NCI-H446 treated with DMSO at 0.1 percent for 48 hours (cell line): ENCODE measurements at regions not wholly inside any gene's neighbourhood (a gene's known extent, or its start where the extent isn't known, plus 50 kb on each side); places are given as distances from the start of the nearest gene placed in this dataset.

Experiments
- DNase-seq: peaks from one replicate; lab custom pipeline; 2025; lab: John Stamatoyannopoulos, UW

- DNase-seq, result no peak
These were observed 175.7 kb upstream of the ZEB2 start for GRCh38 chr2:144695657-144696056.

- DNase-seq, result no peak
These were observed 174.5 kb upstream of the ZEB2 start for GRCh38 chr2:144694456-144694855.

- no peak for DNase-seq
These were observed 173.3 kb upstream of the ZEB2 start for GRCh38 chr2:144693179-144693578.

GRCh38 chr2:144692661-144693060, 172.7 kb upstream of the ZEB2 start:
- no peak for DNase-seq

- no peak for DNase-seq
These were observed 170.9 kb upstream of the ZEB2 start for GRCh38 chr2:144690771-144691170.

GRCh38 chr2:144686518-144687215, 166.7 kb upstream of the ZEB2 start:
- DNase-seq, result no peak

GRCh38 chr2:144683966-144684365, 164.0 kb upstream of the ZEB2 start:
- no peak for DNase-seq

GRCh38 chr2:144683107-144683753, 163.3 kb upstream of the ZEB2 start:
- DNase-seq, result no peak

- no peak for DNase-seq
These were observed 162.3 kb upstream of the ZEB2 start for GRCh38 chr2:144682248-144682647.

GRCh38 chr2:144681389-144681788, 161.5 kb upstream of the ZEB2 start:
- no peak for DNase-seq

GRCh38 chr2:144679942-144680341, 160.0 kb upstream of the ZEB2 start:
- DNase-seq, result no peak

- no peak for DNase-seq
These were observed 158.8 kb upstream of the ZEB2 start for GRCh38 chr2:144678736-144679135.

GRCh38 chr2:144675731-144676130, 155.8 kb upstream of the ZEB2 start:
- DNase-seq, result no peak

- no peak for DNase-seq
These were observed 155.4 kb upstream of the ZEB2 start for GRCh38 chr2:144675331-144675730.

GRCh38 chr2:144674071-144674470, 154.2 kb upstream of the ZEB2 start:
- no peak for DNase-seq

- DNase-seq, result no peak
These were observed 153.5 kb upstream of the ZEB2 start for GRCh38 chr2:144673456-144673855.

- peak; percentile 51 for DNase-seq
These were observed 152.0 kb upstream of the ZEB2 start for GRCh38 chr2:144671695-144672455.

GRCh38 chr2:144670738-144671137, 150.8 kb upstream of the ZEB2 start:
- no peak for DNase-seq

- no peak for DNase-seq
These were observed 150.2 kb upstream of the ZEB2 start for GRCh38 chr2:144670080-144670479.

- no peak for DNase-seq
These were observed 149.5 kb upstream of the ZEB2 start for GRCh38 chr2:144669196-144669987.

GRCh38 chr2:144668493-144669110, 148.7 kb upstream of the ZEB2 start:
- no peak for DNase-seq

- DNase-seq, result no peak
These were observed 146.1 kb upstream of the ZEB2 start for GRCh38 chr2:144666032-144666431.
